Pons (tissue), 1 donor: ENCODE measurements at regions not wholly inside any gene's neighbourhood (a gene's known extent, or its start where the extent isn't known, plus 50 kb on each side); places are given as distances from the start of the nearest gene placed in this dataset.

ENCODE experiments used
- DNase-seq: peaks from one replicate; pipeline ENCODE4 v3.0.0-alpha.2; 2016; ENCODE audit warnings: low spot score

GRCh38 chr2:147076634-147077033, 768.2 kb upstream of the ACVR2A start:
- no peak for DNase-seq

DNA sequence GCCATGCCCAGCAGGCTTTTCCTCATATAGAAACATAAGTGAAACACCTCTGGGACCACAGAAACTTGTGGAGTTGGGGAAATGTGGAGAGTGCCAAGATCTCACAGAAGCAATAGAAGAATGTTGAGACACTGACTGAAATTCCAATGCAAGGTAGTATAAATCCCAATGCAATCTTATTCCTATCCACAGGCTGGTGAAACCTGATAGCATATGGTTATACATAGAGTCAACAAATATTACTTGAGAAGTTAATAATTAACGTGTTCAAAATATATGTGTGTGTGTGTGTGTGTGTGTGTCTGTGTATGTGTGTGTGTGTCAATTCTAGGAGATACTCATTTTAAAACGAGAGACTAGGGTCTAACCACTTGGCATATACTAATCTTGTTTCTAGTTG, 776.8 kb upstream of the ACVR2A start:
- DNase-seq: no peak

- no peak for DNase-seq
Observed at GRCh38 chr2:147067136-147067535, 777.7 kb upstream of the ACVR2A start.

GRCh38 chr2:147062073-147062472, 782.8 kb upstream of the ACVR2A start:
- no peak for DNase-seq

- DNase-seq: no peak
Observed at GRCh38 chr2:147061269-147061668, 783.6 kb upstream of the ACVR2A start.

DNA sequence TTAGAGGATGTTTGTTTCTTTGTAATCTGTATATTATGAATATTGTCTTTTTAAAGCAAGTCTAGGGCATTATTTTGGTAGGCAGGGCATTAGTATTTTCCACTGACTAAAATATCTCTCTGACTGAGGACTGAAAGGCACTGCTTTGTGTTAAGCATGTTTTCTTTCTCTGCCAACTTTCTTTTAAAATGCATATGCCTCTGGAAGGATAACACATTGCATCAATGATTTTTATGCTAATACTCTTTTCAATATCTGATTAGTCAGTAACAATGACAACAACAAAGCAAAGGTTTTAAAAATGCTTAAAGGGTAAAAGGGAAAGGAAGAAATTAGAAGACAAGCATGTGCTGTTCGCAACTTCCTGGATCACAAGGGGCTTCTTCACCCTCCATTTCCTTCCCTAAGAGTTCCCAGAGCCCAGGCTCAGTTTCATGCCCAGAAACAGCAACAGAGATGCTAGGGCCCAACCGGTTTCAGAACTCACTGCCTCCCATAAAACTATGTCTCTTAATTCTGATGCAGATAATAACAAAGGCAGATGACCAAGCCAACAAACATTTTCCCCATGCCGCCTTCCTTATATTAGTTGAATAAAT, 786.8 kb upstream of the ACVR2A start:
- no peak for DNase-seq

- no peak for DNase-seq
Observed at GRCh38 chr2:147051814-147052213, 793.0 kb upstream of the ACVR2A start.

GRCh38 chr2:147051248-147051647, 793.6 kb upstream of the ACVR2A start:
- DNase-seq: no peak

GRCh38 chr2:147049957-147050356, 794.9 kb upstream of the ACVR2A start:
- no peak for DNase-seq

- no peak for DNase-seq
Observed at GRCh38 chr2:147046473-147046872, 798.4 kb upstream of the ACVR2A start.

DNA sequence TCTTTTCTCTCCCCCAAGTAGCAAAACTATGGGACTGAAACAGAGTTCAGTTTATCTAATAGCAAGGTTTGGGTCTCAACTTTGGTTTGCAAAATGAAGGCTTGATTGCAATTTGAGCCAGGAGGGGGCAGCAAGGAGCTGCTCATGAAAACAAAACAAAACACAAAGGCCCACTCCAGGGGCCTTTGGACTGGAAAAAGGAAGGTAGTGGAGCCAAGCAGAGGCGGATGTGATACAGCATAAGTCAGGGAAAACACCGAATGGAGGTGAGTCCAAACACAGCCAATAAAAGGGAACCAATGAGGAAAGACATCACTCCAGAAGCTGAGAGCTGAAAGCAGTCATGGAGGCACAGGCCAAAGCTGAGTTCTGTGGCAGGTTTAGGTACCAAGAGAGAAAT, 799.7 kb upstream of the ACVR2A start:
- DNase-seq: peak; percentile 55

GRCh38 chr2:147041121-147041494, 803.7 kb upstream of the ACVR2A start:
- DNase-seq: no peak

GRCh38 chr2:147040298-147041120, 804.3 kb upstream of the ACVR2A start:
- no peak for DNase-seq

DNA sequence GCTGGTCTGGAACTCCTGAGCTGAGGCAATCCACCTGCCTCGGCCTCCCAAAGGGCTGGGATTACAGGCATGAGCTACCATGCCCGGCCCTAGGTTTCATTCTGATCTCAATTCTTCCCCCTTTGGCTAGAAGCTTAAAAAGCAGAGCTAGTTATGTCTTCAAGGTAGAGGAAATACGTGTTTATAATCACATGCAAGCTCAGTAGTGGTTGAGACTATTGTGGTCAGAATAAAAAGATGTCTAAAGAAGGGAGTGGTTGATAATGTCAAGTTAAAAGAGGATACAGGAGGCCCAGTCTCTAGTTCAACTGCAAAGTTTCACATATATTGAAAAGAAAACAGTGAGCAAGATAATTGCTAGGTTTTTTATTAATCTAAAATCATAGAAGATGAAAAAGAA, 807.8 kb upstream of the ACVR2A start:
- no peak for DNase-seq

GRCh38 chr2:147033044-147033443, 811.8 kb upstream of the ACVR2A start:
- no peak for DNase-seq

DNA sequence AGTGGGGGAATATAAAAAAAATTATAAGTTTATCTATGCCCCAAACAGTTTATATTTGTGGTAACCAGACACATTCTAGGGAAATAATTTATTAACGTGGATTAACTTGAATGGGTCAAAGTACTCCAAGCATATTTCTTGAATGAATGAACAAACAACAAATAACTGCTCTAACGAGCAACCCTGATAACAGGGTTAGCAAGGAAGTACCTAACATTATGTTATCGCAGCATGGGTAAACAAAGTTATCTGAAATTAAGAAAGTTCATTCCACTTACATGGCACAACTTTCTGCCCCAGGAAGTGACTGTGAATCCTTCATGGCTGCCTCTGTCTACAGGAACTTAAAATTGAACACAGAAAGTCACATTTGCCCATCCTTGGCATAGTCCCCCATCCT, 812.9 kb upstream of the ACVR2A start:
- no peak for DNase-seq

GRCh38 chr2:147030966-147031720, 813.7 kb upstream of the ACVR2A start:
- DNase-seq: no peak

DNA sequence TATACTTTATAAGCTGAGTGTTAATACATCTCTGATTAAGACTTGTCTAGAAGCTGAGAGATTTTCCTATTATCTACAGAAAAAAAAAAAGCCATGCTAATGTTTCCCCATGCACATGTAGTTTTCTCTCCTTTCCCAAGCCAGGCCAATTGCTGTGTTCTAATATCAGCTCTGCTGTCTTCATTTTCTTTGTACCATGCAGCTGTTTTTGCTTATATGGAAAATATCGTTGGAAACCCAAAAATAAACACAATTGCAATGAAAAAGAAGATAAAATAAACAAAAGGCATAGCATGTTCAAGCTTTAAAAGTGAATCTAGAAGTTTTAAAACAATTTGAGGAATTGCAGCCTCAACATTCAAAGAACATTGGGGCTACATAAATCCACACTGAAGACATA, 817.4 kb upstream of the ACVR2A start:
- no peak for DNase-seq

- DNase-seq: no peak
Observed at GRCh38 chr2:147026664-147027295, 818.0 kb upstream of the ACVR2A start.

DNA sequence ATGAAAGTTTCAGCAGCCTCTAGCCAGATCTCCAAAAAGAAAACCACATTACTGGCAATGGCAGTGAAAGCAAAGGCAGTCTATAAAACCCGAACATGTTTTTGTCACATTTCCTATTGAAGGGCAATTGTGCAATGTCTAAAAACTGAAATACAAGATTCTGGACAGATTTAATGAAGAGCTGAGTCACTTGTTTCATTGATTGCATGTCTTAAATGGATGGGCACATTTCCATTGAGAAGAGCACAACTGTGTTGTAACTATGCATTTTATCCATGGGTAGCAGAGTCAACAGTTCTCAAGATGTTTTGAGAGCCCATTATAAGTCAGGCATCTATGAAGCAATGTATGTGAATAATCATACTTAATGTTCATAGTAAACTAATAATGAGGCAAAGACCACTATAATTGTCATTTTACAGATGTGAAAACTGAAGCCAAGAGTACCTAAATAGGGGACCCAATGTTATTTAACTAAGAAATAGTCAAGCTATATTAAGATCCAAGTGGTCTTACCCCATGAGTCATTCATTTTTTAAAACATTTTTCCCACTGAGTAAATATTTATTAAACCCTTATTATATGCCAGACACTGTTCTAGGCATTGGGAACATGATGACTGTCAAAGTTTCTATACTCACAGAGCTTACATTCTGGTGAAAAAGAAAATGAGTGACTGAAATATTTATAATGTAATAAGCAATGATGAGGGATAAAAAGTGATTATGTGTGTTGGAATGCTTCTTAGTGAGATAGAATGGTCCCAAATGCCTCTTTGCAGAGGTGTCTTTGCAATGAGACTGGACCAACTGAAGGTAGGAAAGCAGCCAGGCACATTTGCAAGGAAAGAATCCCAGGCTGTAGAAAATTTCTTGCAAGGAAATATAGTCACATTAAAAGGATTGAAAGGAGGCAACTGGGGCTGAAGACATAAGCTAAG, 818.9 kb upstream of the ACVR2A start:
- no peak for DNase-seq

- no peak for DNase-seq
Observed at GRCh38 chr2:147019311-147019710, 825.5 kb upstream of the ACVR2A start.
